GM12864 (cell line): ENCODE measurements at regions not wholly inside any gene's neighbourhood (a gene's known extent, or its start where the extent isn't known, plus 50 kb on each side); places are given as distances from the start of the nearest gene placed in this dataset.

ENCODE experiments used
- DNase-seq: peaks from one replicate; pipeline ENCODE4 v3.0.0-alpha.2; 2011; ENCODE audit warnings: low read depth
- H3K4me3 ChIP-seq: 2 replicates; pipeline ENCODE4 v1.5.1; 2011; ENCODE audit warnings: mild to moderate bottlenecking, low read depth, low read length, control low read depth
- CTCF ChIP-seq: IDR thresholded peaks from 2 replicates; pipeline ENCODE4 v1.5.1; 2011; ENCODE audit warnings: low read depth, mild to moderate bottlenecking, moderate library complexity, low read length, control low read depth, inconsistent platforms; ENCODE audit errors: missing control alignments

DNA sequence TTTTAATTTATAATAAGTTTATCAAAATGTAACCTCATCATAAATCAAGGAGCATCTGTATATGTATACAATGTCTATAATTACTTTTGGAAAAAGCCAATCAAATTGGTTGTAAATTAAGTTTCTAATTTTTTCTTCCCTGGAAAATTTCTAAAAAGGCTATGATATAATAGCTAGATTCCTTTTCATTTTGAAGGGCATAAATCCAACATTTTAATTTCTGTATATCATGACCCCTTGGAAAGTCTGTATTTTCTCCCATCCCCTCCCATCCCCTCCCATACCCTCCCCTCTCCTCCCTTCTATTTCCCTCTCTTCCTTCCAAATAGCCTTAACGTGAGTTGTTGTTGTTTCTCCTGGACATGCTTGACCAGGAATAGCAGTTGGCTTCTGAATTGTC, 247.1 kb upstream of the FSTL5 start:
- H3K4me3 ChIP-seq = no peak overlapping the region
- no peak for DNase-seq
- TF ChIP-seq CTCF = no peak

DNA sequence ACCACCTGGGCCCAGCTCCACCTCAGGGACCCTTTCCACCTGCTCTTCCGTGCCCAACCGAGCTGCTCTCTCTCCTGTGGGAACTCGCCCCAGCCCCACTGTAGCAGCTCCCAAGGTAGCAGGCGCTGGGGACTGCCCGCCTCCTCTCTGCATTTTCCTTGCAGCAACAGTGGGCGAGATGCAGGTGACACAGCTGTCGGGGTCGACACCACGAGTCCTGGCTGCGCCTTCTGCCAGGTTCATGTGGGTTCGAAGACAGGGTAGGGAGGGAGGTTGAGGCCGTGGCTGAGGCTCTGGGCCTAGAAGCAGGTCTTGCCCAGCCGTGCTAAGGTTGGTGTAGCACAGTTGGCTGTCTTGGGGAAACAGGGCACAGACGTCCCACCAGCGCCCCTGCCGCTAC, 245.2 kb upstream of the FSTL5 start:
- DNase-seq = no peak
- TF ChIP-seq CTCF = no peak
- H3K4me3 ChIP-seq = no peak overlapping the region

DNA sequence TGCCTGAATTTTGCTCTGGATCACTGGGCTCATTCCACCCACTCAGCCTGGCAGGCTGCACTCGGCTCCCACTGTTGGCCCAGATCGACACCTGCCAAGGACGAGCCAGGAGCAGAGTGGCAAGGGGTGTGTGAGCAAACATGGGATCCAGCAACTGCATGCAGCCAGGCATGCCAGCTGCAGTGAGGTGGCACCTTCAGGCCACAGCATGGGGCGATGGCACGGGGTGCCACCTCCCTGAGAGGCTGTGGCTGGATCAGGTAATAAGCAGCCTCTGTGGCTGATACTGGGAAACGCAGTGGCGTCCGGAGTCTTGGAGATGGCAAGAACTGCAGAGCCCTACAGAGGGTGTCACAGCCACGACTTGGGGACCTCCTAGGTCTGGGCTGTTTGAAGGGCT, 244.5 kb upstream of the FSTL5 start:
- no peak for TF ChIP-seq CTCF
- DNase-seq = no peak
- no peak overlapping the region for H3K4me3 ChIP-seq

- no peak for TF ChIP-seq CTCF
- H3K4me3 ChIP-seq = no peak overlapping the region
- no peak for DNase-seq
Measured at GRCh38 chr4:162406637-162407365, 243.0 kb upstream of the FSTL5 start.

GRCh38 chr4:162403932-162404331, 240.1 kb upstream of the FSTL5 start:
- TF ChIP-seq CTCF = no peak
- no peak for DNase-seq
- H3K4me3 ChIP-seq = no peak overlapping the region

DNA sequence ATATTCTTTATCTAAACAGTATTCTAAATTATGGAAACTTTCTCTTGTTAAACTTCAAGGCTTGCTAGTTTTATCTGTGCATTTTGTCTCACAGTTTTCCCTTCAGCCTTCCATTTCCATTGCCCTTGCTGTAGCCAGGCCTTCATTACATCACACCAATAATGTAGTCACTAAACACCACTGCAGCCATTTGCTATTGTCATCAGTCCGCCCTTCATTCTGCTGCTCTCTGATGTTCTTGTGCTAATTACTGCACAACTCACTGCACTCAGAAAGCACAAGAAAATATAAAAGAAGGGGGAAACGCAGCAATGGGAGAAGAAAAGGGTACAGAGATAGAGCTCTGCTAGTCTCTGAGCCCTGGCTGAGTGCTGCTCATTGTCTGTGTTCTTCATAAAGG, 239.6 kb upstream of the FSTL5 start:
- H3K4me3 ChIP-seq = no peak overlapping the region
- DNase-seq = no peak
- no peak for TF ChIP-seq CTCF

- no peak for TF ChIP-seq CTCF
- DNase-seq = no peak
- H3K4me3 ChIP-seq = no peak overlapping the region
Measured at GRCh38 chr4:162401021-162401420, 237.2 kb upstream of the FSTL5 start.
